SU-DHL-6 (cell line): ENCODE measurements at regions not wholly inside any gene's neighbourhood (a gene's known extent, or its start where the extent isn't known, plus 50 kb on each side); places are given as distances from the start of the nearest gene placed in this dataset.

Experiments
- CTCF ChIP-seq: fragments of 200-600 bp; sonication (generic); IDR thresholded peaks from one replicate; pipeline ENCODE4 v1.5.1; 2017; ENCODE audit warnings: antibody characterized with exemption, mild to moderate bottlenecking, low read length, moderate library complexity; ENCODE audit not compliant: insufficient read depth, poor library complexity, severe bottlenecking
- EZH2phosphoT487 ChIP-seq: fragments of 200-600 bp; sonication (generic), shearing (Covaris generic); conservative IDR thresholded peaks from 2 replicates; pipeline ENCODE4 v1.6.1; 2018; ENCODE audit warnings: mild to moderate bottlenecking, antibody characterized with exemption, low read length, moderate library complexity, mixed read lengths

DNA sequence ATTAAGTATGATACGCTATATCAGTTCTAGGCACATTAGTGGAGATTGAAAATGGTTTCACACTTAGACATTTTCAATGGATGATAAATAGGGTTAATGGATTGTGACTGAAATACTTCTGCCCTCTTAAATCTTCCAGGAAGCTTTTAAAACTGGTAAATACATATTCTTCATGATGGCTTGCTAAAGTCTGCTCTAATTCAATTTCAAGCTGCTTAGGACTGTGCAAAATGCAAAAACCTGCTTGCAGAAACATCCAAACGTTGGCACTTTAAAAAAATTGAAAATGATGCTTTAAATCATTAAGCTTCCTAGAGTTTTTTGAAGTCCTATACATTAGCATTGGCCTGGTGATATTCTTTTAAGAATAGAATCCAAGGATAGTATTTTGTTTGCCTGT lies 214.8 kb upstream of the FSHR start:
- TF ChIP-seq CTCF: no peak
- TF ChIP-seq EZH2phosphoT487: no peak
